ENCODE measurements at regions not wholly inside any gene's neighbourhood (a gene's known extent, or its start where the extent isn't known, plus 50 kb on each side); places are given as distances from the start of the nearest gene placed in this dataset.

- TF ChIP-seq CTCF (IDR thresholded peaks at IDR 0.05) (no peak), POLR2A (IDR thresholded peaks at IDR 0.05) (no peak)
Observed at GRCh38 chr20:60131375-60131774, 173.2 kb downstream of the CDH26 start.

Data from lower leg skin (tissue), 3 donors.